Gastroesophageal sphincter (tissue), 4 donors: ENCODE measurements at regions not wholly inside any gene's neighbourhood (a gene's known extent, or its start where the extent isn't known, plus 50 kb on each side); places are given as distances from the start of the nearest gene placed in this dataset.

ENCODE experiments used
- ATAC-seq: fragments of 150-250 bp; one replicate; pipeline ENCODE4 v1.9.1; 2016; ENCODE audit warnings: mild to moderate bottlenecking, moderate library complexity
- H3K27ac ChIP-seq, 4 donors: fragments of 200-600 bp; sonication (generic) in 3 of 4; 1 replicate in 3 of 4; 2 replicates in 1 of 4; pipeline ENCODE4 v1.5.1; 2016 to 2019
- H3K27me3 ChIP-seq: fragments of 200-600 bp; sonication (generic); one replicate; pipeline ENCODE4 v1.5.1; 2019
- H3K36me3 ChIP-seq, 2 donors: fragments of 200-600 bp; sonication (generic); one replicate each; pipeline ENCODE4 v1.5.1; 2019; ENCODE audit warnings: control low read depth in 1 of 2
- H3K4me1 ChIP-seq, 3 donors: fragments of 200-600 bp; sonication (generic); 1 replicate in 2 of 3; 2 replicates in 1 of 3; pipeline ENCODE4 v1.5.1; 2016 to 2019; ENCODE audit warnings: control low read depth in 2 of 3
- H3K4me3 ChIP-seq, 2 donors: fragments of 200-600 bp; sonication (generic); one replicate each; pipeline ENCODE4 v1.5.1; 2019; ENCODE audit warnings: mild to moderate bottlenecking in 1 of 2, moderate library complexity in 1 of 2
- H3K9me3 ChIP-seq, 3 donors: fragments of 200-600 bp; sonication (generic); one replicate each; pipeline ENCODE4 v1.5.1; 2017 to 2019; ENCODE audit warnings: control low read depth in 2 of 3
- EP300 ChIP-seq: sonication (generic); formaldehyde crosslinking; IDR thresholded peaks from one replicate; pipeline ENCODE4 v1.6.1; 2017; ENCODE audit warnings: antibody characterized with exemption, mild to moderate bottlenecking
- POLR2A ChIP-seq, 2 donors: fragments of 450-650 bp; IDR thresholded peaks; one replicate each; pipeline ENCODE4 v1.6.1; 2017; ENCODE audit warnings: antibody characterized with exemption in 2 of 2, mild to moderate bottlenecking in 2 of 2, moderate library complexity in 1 of 2
- POLR2AphosphoS5 ChIP-seq: sonication (generic); formaldehyde crosslinking; IDR thresholded peaks from one replicate; pipeline ENCODE4 v1.6.1; 2017; ENCODE audit warnings: antibody characterized with exemption
- WGBS, 2 donors: methylation state at CpG; one replicate each; pipeline ENCODE4 v1.1.5; 2018; ENCODE audit warnings: low coverage in 1 of 2; 5-methylcytosine and 5-hydroxymethylcytosine counted together
- TF ChIP-seq, protein P1 (sequence below), 4 experiments: fragments of 200-600 bp in 2 of 4; fragments of 450-650 bp in 2 of 4; sonication (generic) in 1 of 4; IDR thresholded peaks; one replicate each; pipeline ENCODE4 v1.5.1; 2017 to 2019; ENCODE audit warnings: antibody characterized with exemption in 4 of 4, mild to moderate bottlenecking in 2 of 4, moderate library complexity in 2 of 4

DNA sequence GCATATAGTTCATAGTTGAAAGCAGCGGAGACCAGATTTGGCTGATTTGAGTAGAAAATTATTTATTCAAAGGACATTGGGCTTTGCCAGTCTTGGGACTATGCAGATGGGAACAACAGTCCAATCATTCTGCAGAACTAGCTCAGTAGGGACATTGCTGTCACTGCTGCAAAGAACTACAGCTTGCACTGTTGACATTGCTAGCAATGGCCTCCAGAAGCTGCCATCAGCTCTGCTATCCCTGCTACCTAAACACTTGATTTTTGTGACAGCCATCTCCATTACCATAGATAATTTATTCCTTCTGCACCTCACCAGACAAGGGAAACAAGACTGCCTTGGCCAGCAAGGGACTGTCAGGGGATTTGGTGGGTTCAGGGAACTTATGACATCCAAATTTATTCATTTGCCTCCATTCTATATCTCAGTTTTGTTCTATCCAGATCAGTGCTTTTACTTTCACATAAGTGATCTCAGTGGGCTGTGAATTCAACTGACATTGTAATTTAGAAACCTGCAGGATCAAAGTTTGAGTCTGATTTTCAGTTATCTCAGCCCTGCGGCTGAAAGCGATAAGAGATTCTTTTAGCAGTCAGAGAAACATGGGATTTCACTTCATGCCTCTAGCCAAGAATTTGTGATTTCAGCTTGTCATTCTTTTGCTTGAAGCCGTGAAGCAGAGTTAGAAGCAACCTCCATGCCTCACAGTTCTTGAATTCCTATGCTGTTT is 136.7 kb upstream of the FBXO33 start:
- 34 to 72% methylated on average over 2 to 4 of the region's 4 CpGs for WGBS, 2 donors
- Histone ChIP-seq H3K4me3 (no peak overlapping the region), H3K4me1 (no peaks in the 10 kb centered on the region), H3K27me3 (no peaks in the 10 kb centered on the region), H3K36me3 (no peaks in the 10 kb centered on the region), H3K27ac (no peak overlapping the region), H3K9me3 (peaks cover 0 to 16% (median 0%) of the 10 kb centered on the region in 3 donors)
- TF ChIP-seq POLR2A (IDR thresholded peaks at IDR 0.05) (no peak), EP300 (no peak), POLR2AphosphoS5 (no peak)
- TF ChIP-seq, protein P1, sequence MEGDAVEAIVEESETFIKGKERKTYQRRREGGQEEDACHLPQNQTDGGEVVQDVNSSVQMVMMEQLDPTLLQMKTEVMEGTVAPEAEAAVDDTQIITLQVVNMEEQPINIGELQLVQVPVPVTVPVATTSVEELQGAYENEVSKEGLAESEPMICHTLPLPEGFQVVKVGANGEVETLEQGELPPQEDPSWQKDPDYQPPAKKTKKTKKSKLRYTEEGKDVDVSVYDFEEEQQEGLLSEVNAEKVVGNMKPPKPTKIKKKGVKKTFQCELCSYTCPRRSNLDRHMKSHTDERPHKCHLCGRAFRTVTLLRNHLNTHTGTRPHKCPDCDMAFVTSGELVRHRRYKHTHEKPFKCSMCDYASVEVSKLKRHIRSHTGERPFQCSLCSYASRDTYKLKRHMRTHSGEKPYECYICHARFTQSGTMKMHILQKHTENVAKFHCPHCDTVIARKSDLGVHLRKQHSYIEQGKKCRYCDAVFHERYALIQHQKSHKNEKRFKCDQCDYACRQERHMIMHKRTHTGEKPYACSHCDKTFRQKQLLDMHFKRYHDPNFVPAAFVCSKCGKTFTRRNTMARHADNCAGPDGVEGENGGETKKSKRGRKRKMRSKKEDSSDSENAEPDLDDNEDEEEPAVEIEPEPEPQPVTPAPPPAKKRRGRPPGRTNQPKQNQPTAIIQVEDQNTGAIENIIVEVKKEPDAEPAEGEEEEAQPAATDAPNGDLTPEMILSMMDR (IDR thresholded peaks at IDR 0.05) = no peak
- ATAC-seq = no peak

DNA sequence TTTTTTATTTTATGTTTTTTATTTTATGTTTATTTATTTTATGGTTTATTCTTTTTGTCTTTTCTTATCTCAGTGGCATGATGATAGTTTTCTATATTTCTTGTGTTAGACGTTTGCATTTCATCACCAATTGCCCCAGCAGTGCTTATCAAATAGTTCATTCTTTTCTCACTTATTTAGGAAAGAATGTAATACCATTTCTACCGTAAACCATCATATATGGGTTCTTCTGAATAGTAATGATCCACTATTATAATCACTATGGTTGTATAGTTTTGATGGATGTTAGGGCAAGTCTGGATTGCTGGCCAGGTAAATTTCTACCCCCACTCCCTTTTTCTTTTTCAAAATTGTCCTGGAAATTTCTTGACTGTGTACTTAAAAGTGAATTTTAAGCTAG is 134.6 kb upstream of the FBXO33 start:
- no peaks in the 10 kb centered on the region for H3K36me3 ChIP-seq
- H3K9me3 ChIP-seq = peaks cover 0 to 5% (median 0%) of the 10 kb centered on the region in 3 donors
- TF ChIP-seq POLR2AphosphoS5 = no peak
- TF ChIP-seq EP300 = no peak
- TF ChIP-seq, protein P1 (IDR thresholded peaks at IDR 0.05) = no peak
- no peak for TF ChIP-seq POLR2A (IDR thresholded peaks at IDR 0.05)
- WGBS, 2 donors = 33 to 52% methylated on average over 1 to 2 of the region's 2 CpGs
- no peaks in the 10 kb centered on the region for H3K4me1 ChIP-seq
- H3K4me3 ChIP-seq = no peak overlapping the region
- H3K27ac ChIP-seq = no peak overlapping the region
- no peak for ATAC-seq
- no peaks in the 10 kb centered on the region for H3K27me3 ChIP-seq

DNA sequence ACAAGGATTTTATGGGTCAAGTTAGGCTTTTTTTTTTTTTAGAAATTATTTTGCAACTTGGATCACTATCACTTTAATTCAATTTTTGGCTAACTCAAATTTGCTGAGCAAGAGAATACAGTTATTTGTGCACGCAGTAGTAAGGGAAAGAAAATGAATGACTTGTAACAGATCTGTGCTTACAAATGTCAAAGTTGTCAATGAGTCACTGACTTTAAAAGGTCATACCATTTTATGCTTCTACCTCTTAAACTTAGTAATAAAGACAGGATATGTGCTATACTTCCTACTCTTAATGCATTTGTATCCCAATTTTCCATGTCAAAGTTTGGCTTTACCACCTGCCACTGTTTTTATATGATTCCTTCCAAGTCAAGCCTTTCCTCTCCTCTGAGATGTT is 131.1 kb upstream of the FBXO33 start:
- no peak for TF ChIP-seq POLR2A (IDR thresholded peaks at IDR 0.05)
- no peak for TF ChIP-seq POLR2AphosphoS5
- TF ChIP-seq, protein P1 (IDR thresholded peaks at IDR 0.05) = no peak
- TF ChIP-seq EP300 = no peak
- H3K4me3 ChIP-seq = no peak overlapping the region

DNA sequence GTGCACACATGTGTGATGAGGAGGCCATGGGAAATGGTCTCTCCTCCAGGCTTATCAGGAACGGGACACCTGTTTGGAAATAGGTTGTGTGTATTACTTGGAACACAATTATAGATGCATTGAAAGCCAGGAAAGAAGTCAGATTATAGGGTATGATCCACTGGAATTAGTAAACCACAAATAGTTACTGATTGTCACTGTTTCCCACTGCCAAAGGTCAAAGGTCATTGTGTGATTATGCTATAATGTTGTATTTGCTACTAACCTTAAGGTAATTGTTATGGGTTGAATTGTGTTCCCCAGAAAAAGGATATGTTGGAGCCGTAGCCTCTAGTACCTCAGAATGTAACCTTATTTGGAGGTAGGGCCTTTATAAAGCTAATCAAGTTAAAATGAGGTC is 129.9 kb upstream of the FBXO33 start:
- no peaks in the 10 kb centered on the region for H3K36me3 ChIP-seq
- no peak overlapping the region for H3K4me3 ChIP-seq
- TF ChIP-seq, protein P1 (IDR thresholded peaks at IDR 0.05) = no peak
- TF ChIP-seq EP300 (no peak), POLR2A (IDR thresholded peaks at IDR 0.05) (no peak), POLR2AphosphoS5 (no peak)
- no peak overlapping the region for H3K27ac ChIP-seq
- H3K27me3 ChIP-seq = no peaks in the 10 kb centered on the region
- no peak for ATAC-seq
- no peaks in the 10 kb centered on the region for H3K4me1 ChIP-seq
- WGBS, 2 donors = 87 to 100% methylated on average over 1 to 2 of the region's 2 CpGs
- peaks cover 0 to 24% (median 0%) of the 10 kb centered on the region in 3 donors for H3K9me3 ChIP-seq

More for the DNA sequence above, 131.1 kb upstream of the FBXO33 start:
- no peaks in the 10 kb centered on the region for H3K36me3 ChIP-seq
- H3K4me1 ChIP-seq = no peaks in the 10 kb centered on the region
- ATAC-seq = no peak
- H3K27me3 ChIP-seq = no peaks in the 10 kb centered on the region
- 17 to 62% methylated on average over 1 of the region's 1 CpG for WGBS, 2 donors
- H3K9me3 ChIP-seq = peaks cover 0 to 17% (median 0%) of the 10 kb centered on the region in 3 donors
- no peak overlapping the region for H3K27ac ChIP-seq

DNA sequence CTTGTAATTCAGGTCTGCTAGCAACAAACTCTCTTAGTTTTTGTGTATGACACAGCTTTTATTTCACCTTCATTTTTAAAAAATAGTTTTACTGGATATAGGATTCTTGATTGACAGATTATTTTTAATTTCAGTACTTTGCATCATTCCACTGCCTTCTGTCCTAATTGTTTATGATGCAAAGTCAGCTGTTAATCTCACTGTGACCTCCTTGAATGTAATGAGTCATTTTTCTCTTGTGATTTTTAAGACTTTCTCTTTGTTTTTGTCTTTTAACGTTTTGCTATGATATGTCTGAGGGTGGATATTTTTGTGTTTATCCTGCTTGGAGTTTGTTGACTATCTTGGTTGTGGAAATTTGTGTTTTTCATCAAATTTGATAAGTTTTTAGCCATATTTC is 126.3 kb upstream of the FBXO33 start:
- H3K27me3 ChIP-seq = no peaks in the 10 kb centered on the region
- no peaks in the 10 kb centered on the region for H3K4me1 ChIP-seq
- no peak for ATAC-seq
- H3K36me3 ChIP-seq = no peaks in the 10 kb centered on the region
- H3K4me3 ChIP-seq = no peak overlapping the region
- H3K9me3 ChIP-seq = peaks cover 0 to 24% (median 0%) of the 10 kb centered on the region in 3 donors
- TF ChIP-seq, protein P1 (IDR thresholded peaks at IDR 0.05) = no peak
- no peak for TF ChIP-seq POLR2A (IDR thresholded peaks at IDR 0.05)
- no peak for TF ChIP-seq EP300
- TF ChIP-seq POLR2AphosphoS5 = no peak
- WGBS, 2 donors = 42 to 67% methylated on average over 1 of the region's 1 CpG
- H3K27ac ChIP-seq = no peak overlapping the region
